Psoas muscle (tissue), 7 donors: ENCODE measurements at regions not wholly inside any gene's neighbourhood (a gene's known extent, or its start where the extent isn't known, plus 50 kb on each side); places are given as distances from the start of the nearest gene placed in this dataset.
A peak's percentile ranks its signal among the peaks of the same experiment; 100 is the strongest.

Experiments
- ATAC-seq, 4 donors: fragments of 200-7000 bp; cut with Tn5 transposase; one replicate each; pipeline ENCODE4 v1.9.1; 2020; ENCODE audit warnings: moderate library complexity in 3 of 4, mild to moderate bottlenecking in 2 of 4
- DNase-seq, 2 donors: peaks; one replicate each; pipeline ENCODE4 v3.0.0-alpha.2; 2020
- H3K27ac ChIP-seq: fragments of 200-600 bp; one replicate; pipeline ENCODE4 v1.8.0; 2022
- H3K27me3 ChIP-seq, 3 donors: fragments of 200-600 bp in 1 of 3; one replicate each; pipeline versions ENCODE4 v1.6.1 to v1.8.0; 2013 to 2022; ENCODE audit warnings: low read length in 2 of 3, mild to moderate bottlenecking in 2 of 3, moderate library complexity in 1 of 3; ENCODE audit not compliant: insufficient read depth in 3 of 3
- H3K36me3 ChIP-seq, 2 donors: fragments of 200-600 bp in 1 of 2; one replicate each; pipeline versions ENCODE4 v1.6.1 to v1.8.0; 2013 to 2022; ENCODE audit warnings: low read depth in 1 of 2, mild to moderate bottlenecking in 1 of 2, moderate library complexity in 1 of 2; ENCODE audit not compliant: insufficient read depth in 1 of 2
- H3K4me1 ChIP-seq: fragments of 200-600 bp; one replicate; pipeline ENCODE4 v1.8.0; 2022
- H3K4me3 ChIP-seq: fragments of 200-600 bp; one replicate; pipeline ENCODE4 v1.8.0; 2022; ENCODE audit warnings: mild to moderate bottlenecking
- H3K9me3 ChIP-seq: fragments of 200-600 bp; one replicate; pipeline ENCODE4 v1.8.0; 2022
- WGBS, 3 donors: extraction: QIAGEN DNeasy Blood & Tissue Kit; methylation state at CpG; one replicate each; pipeline versions ENCODE4 v1.1.6 to v1.1.7; 2013; 5-methylcytosine and 5-hydroxymethylcytosine counted together
- intact Hi-C, 2 donors: fragments of 100-400 bp; cut with DNase I; formaldehyde crosslinking; loops; one replicate each; pipeline versions ENCODE4 v1.11.0 to v1.14.2; 2022
- TF ChIP-seq, protein P1 (sequence below): fragments of 200-600 bp; IDR thresholded peaks from one replicate; pipeline ENCODE4 v1.8.0; 2022; ENCODE audit warnings: antibody characterized with exemption
- donor health status: healthy with polysubstance abuse.
- donor health status: DM: no; HTN: no; CAD: no; lungs with moderate emphysema.
- donor health status: Bipolar disorder and iron deficiency.
- donor health status: healthy.
- donor health status: DM: yes; HTN: yes; CAD: no.
- donor health status: DM: no; HTN: no; CAD: no.
- donor health status: DM: yes; HTN: yes; CAD: no.

GRCh38 chr2:216761133-216761532 lies 65.8 kb upstream of the IGFBP5 start:
- 19 to 52% (median 29%) methylated on average over 1 of the region's 1 CpG for WGBS, 3 donors
- Histone ChIP-seq H3K9me3 (no peaks in the 10 kb centered on the region), H3K27ac (no peak overlapping the region), H3K4me1 (peaks cover 4% of the 10 kb centered on the region), H3K27me3 (no peaks in the 10 kb centered on the region), H3K36me3 (no peaks in the 10 kb centered on the region), H3K4me3 (no peak overlapping the region)
- ATAC-seq (no peak), DNase-seq (no peak)
- TF ChIP-seq, protein P1, sequence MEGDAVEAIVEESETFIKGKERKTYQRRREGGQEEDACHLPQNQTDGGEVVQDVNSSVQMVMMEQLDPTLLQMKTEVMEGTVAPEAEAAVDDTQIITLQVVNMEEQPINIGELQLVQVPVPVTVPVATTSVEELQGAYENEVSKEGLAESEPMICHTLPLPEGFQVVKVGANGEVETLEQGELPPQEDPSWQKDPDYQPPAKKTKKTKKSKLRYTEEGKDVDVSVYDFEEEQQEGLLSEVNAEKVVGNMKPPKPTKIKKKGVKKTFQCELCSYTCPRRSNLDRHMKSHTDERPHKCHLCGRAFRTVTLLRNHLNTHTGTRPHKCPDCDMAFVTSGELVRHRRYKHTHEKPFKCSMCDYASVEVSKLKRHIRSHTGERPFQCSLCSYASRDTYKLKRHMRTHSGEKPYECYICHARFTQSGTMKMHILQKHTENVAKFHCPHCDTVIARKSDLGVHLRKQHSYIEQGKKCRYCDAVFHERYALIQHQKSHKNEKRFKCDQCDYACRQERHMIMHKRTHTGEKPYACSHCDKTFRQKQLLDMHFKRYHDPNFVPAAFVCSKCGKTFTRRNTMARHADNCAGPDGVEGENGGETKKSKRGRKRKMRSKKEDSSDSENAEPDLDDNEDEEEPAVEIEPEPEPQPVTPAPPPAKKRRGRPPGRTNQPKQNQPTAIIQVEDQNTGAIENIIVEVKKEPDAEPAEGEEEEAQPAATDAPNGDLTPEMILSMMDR = no peak
- intact Hi-C loops = no loop called here

DNA sequence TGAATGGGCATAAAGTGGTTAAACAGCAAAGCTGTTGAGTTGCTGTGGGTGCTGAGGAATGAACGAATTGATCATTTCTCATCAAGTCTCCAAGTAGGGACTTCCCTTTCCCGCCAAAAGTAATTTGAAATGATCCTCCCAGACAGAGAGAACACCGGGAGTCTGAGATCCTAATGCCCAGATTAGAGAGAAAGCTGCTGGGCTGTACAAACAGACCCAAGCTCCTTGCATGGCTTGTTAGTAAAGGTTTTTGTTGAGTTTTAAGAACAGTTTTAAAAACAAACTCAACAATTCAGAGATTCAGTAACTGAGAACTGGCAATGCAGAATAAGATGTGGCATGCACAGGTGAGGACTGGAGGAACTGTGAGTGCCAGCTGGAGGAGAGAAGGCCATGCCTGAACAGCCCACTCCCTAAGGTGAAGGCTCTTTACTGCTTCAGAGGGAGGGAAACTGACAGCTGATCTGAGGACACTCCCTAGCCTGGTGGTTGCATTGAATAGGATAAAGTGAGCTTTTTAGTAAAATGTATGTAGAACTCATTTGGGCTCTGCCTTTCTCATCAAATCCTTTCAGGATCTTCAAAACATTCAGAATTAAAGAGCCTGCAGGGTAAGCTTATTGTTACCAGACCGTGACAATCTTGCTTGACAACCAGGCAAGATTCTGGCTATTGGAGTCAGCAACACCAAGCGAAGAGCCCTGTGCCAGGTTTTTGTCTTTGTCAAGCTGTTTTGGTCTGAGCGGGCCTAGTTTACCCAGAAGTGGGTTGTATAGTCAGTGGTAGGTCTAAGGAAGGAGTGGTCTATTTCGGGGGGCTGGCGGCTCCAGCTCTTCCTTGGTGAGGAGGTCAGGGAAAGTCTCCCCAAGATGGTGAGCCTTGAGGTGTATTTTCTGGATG lies 63.2 kb upstream of the IGFBP5 start:
- ATAC-seq (no peak), DNase-seq (no peak)
- TF ChIP-seq, protein P1 = no peak
- intact Hi-C loops = loop anchor here in 1 of 2 donors (5.0 kb wide), 1 partner anchor 41 kb away; no protein-coding TSS in a partner anchor
- no peaks in the 10 kb centered on the region for H3K36me3 ChIP-seq
- no peaks in the 10 kb centered on the region for H3K9me3 ChIP-seq
- no peaks in the 10 kb centered on the region for H3K27me3 ChIP-seq
- peaks cover 8% of the 10 kb centered on the region for H3K4me1 ChIP-seq
- 69 to 74% (median 70%) methylated on average over 8 of the region's 8 CpGs for WGBS, 3 donors
- H3K4me3 ChIP-seq = no peak overlapping the region
- H3K27ac ChIP-seq = no peak overlapping the region

GRCh38 chr2:216757532-216757931 lies 62.2 kb upstream of the IGFBP5 start:
- no peak overlapping the region for H3K27ac ChIP-seq
- H3K4me3 ChIP-seq = no peak overlapping the region
- H3K9me3 ChIP-seq = no peaks in the 10 kb centered on the region
- intact Hi-C loops = loop anchor here in 1 of 2 donors (5.0 kb wide), 1 partner anchor 40 kb away; no protein-coding TSS in a partner anchor
- peaks cover 17% of the 10 kb centered on the region for H3K4me1 ChIP-seq
- WGBS, 3 donors = 78 to 81% (median 78%) methylated on average over 4 of the region's 4 CpGs
- DNase-seq (no peak), ATAC-seq (no peak)
- no peaks in the 10 kb centered on the region for H3K36me3 ChIP-seq
- no peaks in the 10 kb centered on the region for H3K27me3 ChIP-seq
- TF ChIP-seq, protein P1 = no peak

DNA sequence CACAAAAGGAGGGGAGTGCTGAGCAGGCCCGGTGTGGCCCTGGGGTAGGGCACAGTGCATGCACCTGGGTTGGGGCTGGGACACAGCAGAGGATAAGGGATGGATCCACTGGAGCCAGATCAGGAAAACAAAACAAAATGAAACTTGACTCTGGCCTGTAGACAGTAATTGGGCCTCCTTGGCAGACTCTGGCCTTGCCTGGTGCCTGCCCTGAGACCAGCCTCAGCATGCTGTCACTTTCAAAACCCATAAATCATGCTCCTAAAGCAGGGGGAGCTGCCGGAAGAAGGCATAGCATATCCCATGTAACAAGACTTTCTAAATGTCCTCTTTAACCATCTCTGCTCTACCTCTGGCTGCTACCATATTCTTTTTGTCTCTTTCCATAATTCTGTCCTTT lies 61.1 kb upstream of the IGFBP5 start:
- H3K4me1 ChIP-seq = peaks cover 18% of the 10 kb centered on the region
- no peaks in the 10 kb centered on the region for H3K36me3 ChIP-seq
- H3K27ac ChIP-seq = no peak overlapping the region
- ATAC-seq (peak in 3 of 4 donors; percentile 48 to 83 (median 67)), DNase-seq (no peak)
- no peak overlapping the region for H3K4me3 ChIP-seq
- 50 to 70% (median 56%) methylated on average over 2 of the region's 2 CpGs for WGBS, 3 donors
- H3K27me3 ChIP-seq = no peaks in the 10 kb centered on the region
- TF ChIP-seq, protein P1 = no peak
- no peaks in the 10 kb centered on the region for H3K9me3 ChIP-seq
- intact Hi-C loops = loop anchor here in 1 of 2 donors (5.0 kb wide), 1 partner anchor 39 kb away; no protein-coding TSS in a partner anchor
